HEK293T (cell line): ENCODE measurements at regions not wholly inside any gene's neighbourhood (a gene's known extent, or its start where the extent isn't known, plus 50 kb on each side); places are given as distances from the start of the nearest gene placed in this dataset.

Source experiments
- CTCF ChIA-PET: fragments of 350-600 bp; formaldehyde crosslinking; extraction: SDS; loops from one replicate; lab custom pipeline; 2021; ENCODE audit warnings: antibody characterized with exemption, inconsistent platforms; lab: Yijun Ruan, JAX
- POLR2A ChIA-PET: fragments of 350-600 bp; formaldehyde crosslinking; extraction: SDS; loops from one replicate; lab custom pipeline; 2020; ENCODE audit warnings: antibody characterized with exemption, inconsistent platforms; lab: Yijun Ruan, JAX
- DNase-seq: peaks from one replicate; pipeline ENCODE4 v3.0.0; 2012; ENCODE audit warnings: mixed read lengths; ENCODE audit errors: extremely low spot score
- ARNT ChIP-seq: fragments of 450-650 bp; IDR thresholded peaks from 2 replicates; pipeline ENCODE4 v1.6.1; 2017; ENCODE audit warnings: mild to moderate bottlenecking
- BHLHE40 ChIP-seq: fragments of 450-650 bp; IDR thresholded peaks from 2 replicates; pipeline ENCODE4 v1.6.1; 2016; ENCODE audit warnings: mild to moderate bottlenecking, moderate library complexity, borderline replicate concordance
- CTBP1 ChIP-seq: fragments of 450-650 bp; IDR thresholded peaks from 2 replicates; pipeline ENCODE4 v1.6.1; 2016; ENCODE audit warnings: borderline replicate concordance
- ELF4 ChIP-seq: fragments of 450-650 bp; IDR thresholded peaks from 2 replicates; pipeline ENCODE4 v1.6.1; 2017; ENCODE audit warnings: antibody characterized with exemption
- FOXA1 ChIP-seq: fragments of 450-650 bp; IDR thresholded peaks from 2 replicates; pipeline ENCODE4 v1.6.1; 2016; ENCODE audit warnings: mild to moderate bottlenecking
- FOXK2 ChIP-seq: fragments of 450-650 bp; IDR thresholded peaks from 2 replicates; pipeline ENCODE4 v1.6.1; 2016; ENCODE audit warnings: mild to moderate bottlenecking
- FOXM1 ChIP-seq: fragments of 450-650 bp; IDR thresholded peaks from 2 replicates; pipeline ENCODE4 v1.6.1; 2017; ENCODE audit warnings: mild to moderate bottlenecking, borderline replicate concordance
- HDGF ChIP-seq: fragments of 450-650 bp; IDR thresholded peaks from 2 replicates; pipeline ENCODE4 v1.6.1; 2017; ENCODE audit warnings: antibody characterized with exemption, borderline replicate concordance
- L3MBTL2 ChIP-seq: fragments of 450-650 bp; conservative IDR thresholded peaks from 2 replicates; pipeline ENCODE4 v1.6.1; 2016; ENCODE audit warnings: mild to moderate bottlenecking
- LEF1 ChIP-seq: fragments of 450-650 bp; IDR thresholded peaks from 2 replicates; pipeline ENCODE4 v1.6.1; 2017; ENCODE audit warnings: mild to moderate bottlenecking, borderline replicate concordance
- NFRKB ChIP-seq: fragments of 450-650 bp; IDR thresholded peaks from 2 replicates; pipeline ENCODE4 v1.6.1; 2016; ENCODE audit warnings: mild to moderate bottlenecking, moderate library complexity
- SP1 ChIP-seq: fragments of 450-650 bp; IDR thresholded peaks from 2 replicates; pipeline ENCODE4 v1.6.1; 2017
- SUZ12 ChIP-seq: fragments of 450-650 bp; IDR thresholded peaks from 2 replicates; pipeline ENCODE4 v1.6.1; 2016; ENCODE audit warnings: mild to moderate bottlenecking
- TARDBP ChIP-seq: fragments of 450-650 bp; IDR thresholded peaks from 2 replicates; pipeline ENCODE4 v1.6.1; 2016
- ZNF384 ChIP-seq: fragments of 450-650 bp; IDR thresholded peaks from 2 replicates; pipeline ENCODE4 v1.6.1; 2016
- TF ChIP-seq, protein P1 (sequence below): fragments of 450-650 bp; IDR thresholded peaks from 2 replicates; pipeline ENCODE4 v1.6.1; 2016

GRCh38 chr17:27065588-27065987, 228.3 kb upstream of the WSB1 start:
- ChIA-PET POLR2A (no interaction called here), CTCF (no interaction called here)
- DNase-seq = no peak
- TF ChIP-seq SP1 = no peak
- no peak for TF ChIP-seq BHLHE40
- TF ChIP-seq ELF4 = no peak

GRCh38 chr17:27066315-27066714, 227.6 kb upstream of the WSB1 start:
- ChIA-PET CTCF (no interaction called here), POLR2A (no interaction called here)
- TF ChIP-seq, protein P1, sequence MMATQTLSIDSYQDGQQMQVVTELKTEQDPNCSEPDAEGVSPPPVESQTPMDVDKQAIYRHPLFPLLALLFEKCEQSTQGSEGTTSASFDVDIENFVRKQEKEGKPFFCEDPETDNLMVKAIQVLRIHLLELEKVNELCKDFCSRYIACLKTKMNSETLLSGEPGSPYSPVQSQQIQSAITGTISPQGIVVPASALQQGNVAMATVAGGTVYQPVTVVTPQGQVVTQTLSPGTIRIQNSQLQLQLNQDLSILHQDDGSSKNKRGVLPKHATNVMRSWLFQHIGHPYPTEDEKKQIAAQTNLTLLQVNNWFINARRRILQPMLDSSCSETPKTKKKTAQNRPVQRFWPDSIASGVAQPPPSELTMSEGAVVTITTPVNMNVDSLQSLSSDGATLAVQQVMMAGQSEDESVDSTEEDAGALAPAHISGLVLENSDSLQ = no peak
- TF ChIP-seq SUZ12 = no peak
- TF ChIP-seq HDGF = no peak
- no peak for TF ChIP-seq FOXA1
- no peak for TF ChIP-seq ZNF384
- no peak for TF ChIP-seq BHLHE40
- TF ChIP-seq TARDBP = no peak
- no peak for TF ChIP-seq ARNT
- no peak for DNase-seq

- CTCF ChIA-PET = no interaction called here
- no peak for DNase-seq
- TF ChIP-seq BHLHE40 (no peak), CTBP1 (no peak), NFRKB (no peak), FOXK2 (no peak), ZNF384 (no peak), SUZ12 (no peak), FOXA1 (no peak), LEF1 (no peak), L3MBTL2 (no peak), FOXM1 (no peak), ELF4 (no peak), TARDBP (no peak), HDGF (no peak), ARNT (no peak), SP1 (no peak)
- TF ChIP-seq, protein P1 = no peak
- POLR2A ChIA-PET = no interaction called here
These were observed 223.9 kb upstream of the WSB1 start for GRCh38 chr17:27069842-27070508.

DNA sequence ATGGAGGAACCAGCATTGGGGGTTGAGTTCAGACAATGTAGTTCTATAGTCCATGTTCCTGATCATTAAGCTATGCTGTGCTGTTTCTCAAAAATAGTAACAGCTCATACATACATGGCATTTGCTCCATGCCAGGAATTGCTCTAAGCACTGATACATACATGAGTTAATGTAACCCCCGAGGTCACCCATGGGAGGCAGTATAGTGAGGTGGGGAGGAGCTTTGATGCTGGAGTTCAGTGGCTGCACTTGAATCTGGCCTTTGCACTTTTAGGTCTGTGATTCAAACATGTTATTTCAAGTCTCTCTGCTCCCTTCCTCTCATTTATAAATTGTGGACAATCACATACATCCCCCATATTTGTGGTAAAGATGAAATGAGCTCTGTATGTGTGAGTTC, 223.1 kb upstream of the WSB1 start:
- ChIA-PET CTCF (no interaction called here), POLR2A (no interaction called here)
- no peak for TF ChIP-seq LEF1
- TF ChIP-seq TARDBP = no peak
- no peak for TF ChIP-seq NFRKB
- no peak for TF ChIP-seq SUZ12
- TF ChIP-seq FOXA1 = no peak
- no peak for TF ChIP-seq ELF4
- TF ChIP-seq BHLHE40 = no peak
- TF ChIP-seq HDGF = no peak
- TF ChIP-seq FOXM1 = no peak
- TF ChIP-seq ZNF384 = no peak
- no peak for TF ChIP-seq FOXK2
- TF ChIP-seq L3MBTL2 = no peak
- TF ChIP-seq, protein P1 = no peak
- TF ChIP-seq CTBP1 = no peak
- TF ChIP-seq ARNT = no peak
- no peak for TF ChIP-seq SP1
- DNase-seq = no peak

DNA sequence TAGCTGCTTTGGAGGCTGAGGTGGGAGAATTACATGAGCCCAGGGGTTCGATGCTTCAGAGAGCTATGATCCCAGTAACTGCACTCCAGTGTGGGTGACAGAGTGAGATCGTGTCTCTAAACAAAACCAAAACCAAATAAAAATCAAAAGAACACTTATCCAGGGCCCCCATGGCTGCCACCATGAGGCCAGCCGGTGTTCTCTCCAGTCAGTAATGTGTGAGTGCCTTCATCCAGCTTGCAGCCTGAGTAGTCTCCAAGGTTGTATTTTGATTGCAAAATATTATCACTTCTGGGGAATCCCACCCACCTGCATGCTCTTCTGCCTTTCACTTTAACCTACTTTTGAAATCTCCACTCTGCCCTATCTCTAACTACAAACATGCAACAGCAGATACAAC, 221.0 kb upstream of the WSB1 start:
- no peak for DNase-seq
- TF ChIP-seq BHLHE40 = no peak
- no peak for TF ChIP-seq TARDBP
- TF ChIP-seq FOXK2 = no peak
- no peak for TF ChIP-seq CTBP1
- TF ChIP-seq ELF4 = no peak
- TF ChIP-seq ARNT = no peak
- no peak for TF ChIP-seq SUZ12
- TF ChIP-seq ZNF384 = no peak
- TF ChIP-seq LEF1 = no peak
- TF ChIP-seq HDGF = no peak
- TF ChIP-seq FOXA1 = no peak
- POLR2A ChIA-PET = no interaction called here
- CTCF ChIA-PET = no interaction called here

- CTCF ChIA-PET = interaction anchor here (0.7 kb wide), 1 partner anchor 56 kb away, joined by 3 read pairs; no protein-coding TSS in a partner anchor
- POLR2A ChIA-PET = no interaction called here
- no peak for TF ChIP-seq NFRKB
- TF ChIP-seq SUZ12 = no peak
- no peak for TF ChIP-seq ARNT
- TF ChIP-seq FOXK2 = no peak
- no peak for TF ChIP-seq LEF1
- TF ChIP-seq L3MBTL2 = no peak
- TF ChIP-seq CTBP1 = no peak
- no peak for TF ChIP-seq HDGF
- DNase-seq = no peak
These were observed 217.1 kb upstream of the WSB1 start for GRCh38 chr17:27076814-27077213.

DNA sequence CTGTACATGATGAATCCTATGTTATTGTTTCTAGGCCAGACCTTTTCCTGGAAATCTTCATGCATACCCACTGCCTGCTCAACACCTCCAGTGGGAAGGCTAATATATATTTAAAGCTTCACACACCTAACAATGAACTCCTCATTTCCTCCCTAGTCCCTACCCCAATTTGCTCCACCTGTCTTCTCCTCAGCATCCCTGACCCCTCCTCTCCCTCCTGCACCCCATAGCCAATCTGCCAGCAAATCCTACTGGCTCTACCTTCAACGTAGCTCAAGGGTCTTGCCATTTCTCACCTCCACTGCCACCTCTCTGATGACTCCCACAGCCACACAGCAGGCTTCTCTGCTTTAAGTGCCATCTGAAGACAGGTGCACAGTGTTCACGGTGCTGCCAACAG, 215.6 kb upstream of the WSB1 start:
- ChIA-PET POLR2A (no interaction called here), CTCF (no interaction called here)
- no peak for TF ChIP-seq ZNF384
- no peak for TF ChIP-seq SUZ12
- TF ChIP-seq L3MBTL2 = no peak
- no peak for TF ChIP-seq ARNT
- no peak for TF ChIP-seq SP1
- no peak for TF ChIP-seq LEF1
- no peak for TF ChIP-seq FOXA1
- TF ChIP-seq FOXM1 = no peak
- TF ChIP-seq CTBP1 = no peak
- no peak for TF ChIP-seq FOXK2
- TF ChIP-seq BHLHE40 = no peak
- TF ChIP-seq TARDBP = no peak
- TF ChIP-seq ELF4 = no peak
- no peak for DNase-seq
